ENCODE measurements at regions not wholly inside any gene's neighbourhood (a gene's known extent, or its start where the extent isn't known, plus 50 kb on each side); places are given as distances from the start of the nearest gene placed in this dataset.

GRCh38 chr22:45065726-45066125 lies 55.9 kb upstream of the PHF21B start:
- TF ChIP-seq, protein P1, sequence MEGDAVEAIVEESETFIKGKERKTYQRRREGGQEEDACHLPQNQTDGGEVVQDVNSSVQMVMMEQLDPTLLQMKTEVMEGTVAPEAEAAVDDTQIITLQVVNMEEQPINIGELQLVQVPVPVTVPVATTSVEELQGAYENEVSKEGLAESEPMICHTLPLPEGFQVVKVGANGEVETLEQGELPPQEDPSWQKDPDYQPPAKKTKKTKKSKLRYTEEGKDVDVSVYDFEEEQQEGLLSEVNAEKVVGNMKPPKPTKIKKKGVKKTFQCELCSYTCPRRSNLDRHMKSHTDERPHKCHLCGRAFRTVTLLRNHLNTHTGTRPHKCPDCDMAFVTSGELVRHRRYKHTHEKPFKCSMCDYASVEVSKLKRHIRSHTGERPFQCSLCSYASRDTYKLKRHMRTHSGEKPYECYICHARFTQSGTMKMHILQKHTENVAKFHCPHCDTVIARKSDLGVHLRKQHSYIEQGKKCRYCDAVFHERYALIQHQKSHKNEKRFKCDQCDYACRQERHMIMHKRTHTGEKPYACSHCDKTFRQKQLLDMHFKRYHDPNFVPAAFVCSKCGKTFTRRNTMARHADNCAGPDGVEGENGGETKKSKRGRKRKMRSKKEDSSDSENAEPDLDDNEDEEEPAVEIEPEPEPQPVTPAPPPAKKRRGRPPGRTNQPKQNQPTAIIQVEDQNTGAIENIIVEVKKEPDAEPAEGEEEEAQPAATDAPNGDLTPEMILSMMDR (conservative IDR thresholded peaks at IDR 0.05 in 1 of 2, IDR thresholded peaks at IDR 0.05 in 1 of 2; ENCODE audit: extremely low read depth in 1 of 2, insufficient read depth in 1 of 2, low read depth in 1 of 2, low read length in 2 of 2): no peak
- TF ChIP-seq EZH2 (IDR thresholded peaks at IDR 0.05; ENCODE audit: borderline replicate concordance, low read length): no peak

Data from mammary epithelial cell (primary cell).